ENCODE measurements at regions not wholly inside any gene's neighbourhood (a gene's known extent, or its start where the extent isn't known, plus 50 kb on each side); places are given as distances from the start of the nearest gene placed in this dataset.

DNA sequence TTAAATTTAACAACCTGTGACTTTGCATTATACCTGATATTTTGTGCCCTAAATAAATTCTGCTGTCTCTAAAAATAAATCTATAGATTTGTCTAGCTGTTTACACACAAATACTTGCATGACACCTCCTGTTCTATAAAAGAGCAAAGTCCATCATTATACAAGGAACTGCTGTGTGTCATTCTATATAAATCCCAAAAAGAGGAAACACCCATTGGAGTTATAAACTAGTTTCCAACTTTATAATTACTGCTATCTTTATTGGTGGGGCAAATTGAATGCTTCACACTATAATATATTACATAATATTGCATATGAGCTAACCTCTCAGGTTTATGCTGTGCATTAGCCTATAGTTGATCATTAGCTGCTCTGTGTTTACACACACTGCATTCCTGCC lies 504.4 kb downstream of the SATB2 start:
- Histone ChIP-seq H3K27me3 (ENCODE audit: control insufficient read depth in 3 of 3, insufficient read depth in 3 of 3, low read depth in 1 of 3, low read length in 3 of 3) (no peaks in the 10 kb centered on the region), H3K4me3 (ENCODE audit: low read length in 2 of 2) (no peak overlapping the region), H3K27ac (replicated peaks; ENCODE audit: low read length) (no peak overlapping the region), H3K4ac (ENCODE audit: low read length) (no peak overlapping the region), H3K9ac (ENCODE audit: low read depth, low read length, poor library complexity) (no peak overlapping the region), H4K91ac (ENCODE audit: low read depth, low read length, poor library complexity) (no peak overlapping the region), H2AFZ (ENCODE audit: low read length) (no peak overlapping the region), H3K79me1 (ENCODE audit: low read depth, low read length) (no peaks in the 10 kb centered on the region), H3K4me1 (ENCODE audit: control insufficient read depth in 2 of 2, insufficient read depth in 1 of 2, low read depth in 1 of 2, low read length in 2 of 2) (no peaks in the 10 kb centered on the region), H3K18ac (ENCODE audit: low read length) (no peak overlapping the region), H3K14ac (ENCODE audit: low read length) (no peak overlapping the region), H2BK5ac (ENCODE audit: low read length) (no peak overlapping the region), H3K36me3 (replicated peaks in 1 of 2; ENCODE audit: control insufficient read depth in 2 of 2, insufficient read depth in 2 of 2, low read length in 2 of 2) (no peaks in the 10 kb centered on the region), H3K9me3 (replicated peaks in 1 of 2; ENCODE audit: control insufficient read depth in 2 of 2, insufficient read depth in 1 of 2, low read depth in 1 of 2, low read length in 2 of 2) (no peaks in the 10 kb centered on the region), H2BK120ac (ENCODE audit: low read depth, low read length) (no peak overlapping the region), H2AK5ac (ENCODE audit: low read depth, low read length) (no peak overlapping the region), H4K8ac (ENCODE audit: low read depth, low read length) (no peak overlapping the region), H2BK12ac (ENCODE audit: low read length) (no peak overlapping the region), H2BK15ac (ENCODE audit: low read length) (no peak overlapping the region), H3K23ac (ENCODE audit: low read depth, low read length, poor library complexity) (no peak overlapping the region), H3K4me2 (ENCODE audit: insufficient read depth, low read length, poor library complexity, severe bottlenecking) (no peak overlapping the region)
- no peak for DNase-seq (ENCODE audit: low spot score)

DNA sequence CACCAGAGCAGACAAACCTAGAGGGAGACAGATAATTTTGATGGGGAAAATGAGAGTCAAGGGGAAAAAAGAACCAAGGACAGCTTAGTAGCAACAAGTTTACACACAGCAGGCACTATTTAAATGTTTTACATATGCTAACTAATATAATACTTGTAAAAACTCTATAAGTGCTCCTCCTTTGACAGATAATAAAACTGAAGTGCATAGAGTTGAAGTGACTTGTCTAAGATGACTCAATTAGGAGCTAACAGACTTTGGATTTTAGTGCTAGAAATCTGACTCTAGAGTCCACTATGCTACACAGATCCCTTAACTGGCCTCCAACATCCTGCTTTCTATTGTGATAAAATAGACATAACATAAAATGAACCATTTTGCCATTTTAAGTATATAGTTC lies 506.9 kb downstream of the SATB2 start:
- Histone ChIP-seq H3K23ac (ENCODE audit: low read depth, low read length, poor library complexity) (no peak overlapping the region), H3K79me1 (ENCODE audit: low read depth, low read length) (no peaks in the 10 kb centered on the region), H2BK5ac (ENCODE audit: low read length) (no peak overlapping the region), H3K9me3 (replicated peaks in 1 of 2; ENCODE audit: control insufficient read depth in 2 of 2, insufficient read depth in 1 of 2, low read depth in 1 of 2, low read length in 2 of 2) (no peaks in the 10 kb centered on the region), H2BK12ac (ENCODE audit: low read length) (no peak overlapping the region), H4K91ac (ENCODE audit: low read depth, low read length, poor library complexity) (no peak overlapping the region), H3K4me2 (ENCODE audit: insufficient read depth, low read length, poor library complexity, severe bottlenecking) (no peak overlapping the region), H3K4ac (ENCODE audit: low read length) (no peak overlapping the region), H2BK120ac (ENCODE audit: low read depth, low read length) (no peak overlapping the region), H3K4me1 (ENCODE audit: control insufficient read depth in 2 of 2, insufficient read depth in 1 of 2, low read depth in 1 of 2, low read length in 2 of 2) (no peaks in the 10 kb centered on the region), H3K14ac (ENCODE audit: low read length) (no peak overlapping the region), H3K36me3 (replicated peaks in 1 of 2; ENCODE audit: control insufficient read depth in 2 of 2, insufficient read depth in 2 of 2, low read length in 2 of 2) (no peaks in the 10 kb centered on the region), H2BK15ac (ENCODE audit: low read length) (no peak overlapping the region), H3K18ac (ENCODE audit: low read length) (no peak overlapping the region), H2AK5ac (ENCODE audit: low read depth, low read length) (no peak overlapping the region), H3K27ac (replicated peaks; ENCODE audit: low read length) (no peak overlapping the region), H3K27me3 (ENCODE audit: control insufficient read depth in 3 of 3, insufficient read depth in 3 of 3, low read depth in 1 of 3, low read length in 3 of 3) (no peaks in the 10 kb centered on the region), H3K9ac (ENCODE audit: low read depth, low read length, poor library complexity) (no peak overlapping the region), H4K8ac (ENCODE audit: low read depth, low read length) (no peak overlapping the region), H2AFZ (ENCODE audit: low read length) (no peak overlapping the region), H3K4me3 (ENCODE audit: low read length in 2 of 2) (no peak overlapping the region)
- DNase-seq (ENCODE audit: low spot score), result no peak

DNA sequence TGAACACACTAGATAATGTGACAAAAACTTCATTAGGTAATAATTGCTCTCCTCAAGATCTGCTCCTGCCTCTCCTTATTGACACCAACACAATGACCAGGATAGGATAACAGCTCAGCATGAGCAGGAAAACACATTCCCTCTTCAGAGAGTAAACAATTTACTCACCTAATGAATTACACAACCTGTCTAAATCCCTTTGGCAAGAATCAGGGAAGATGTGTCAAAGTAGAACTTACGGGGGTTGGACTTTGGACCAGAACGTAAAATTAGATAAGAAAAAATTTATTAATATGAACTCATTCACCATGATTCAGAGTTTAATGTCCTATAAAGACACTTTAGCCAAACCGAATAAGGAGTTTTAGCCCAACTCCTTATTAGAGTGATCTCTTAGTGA lies 512.2 kb downstream of the SATB2 start:
- H3K4me1 ChIP-seq (ENCODE audit: control insufficient read depth in 2 of 2, insufficient read depth in 1 of 2, low read depth in 1 of 2, low read length in 2 of 2), result no peaks in the 10 kb centered on the region
- H2AFZ ChIP-seq (ENCODE audit: low read length), result no peak overlapping the region
- no peak overlapping the region for H3K18ac ChIP-seq (ENCODE audit: low read length)
- DNase-seq (ENCODE audit: low spot score), result no peak
- no peak overlapping the region for H3K9ac ChIP-seq (ENCODE audit: low read depth, low read length, poor library complexity)
- H3K14ac ChIP-seq (ENCODE audit: low read length), result no peak overlapping the region
- H3K23ac ChIP-seq (ENCODE audit: low read depth, low read length, poor library complexity), result no peak overlapping the region
- no peaks in the 10 kb centered on the region for H3K36me3 ChIP-seq (replicated peaks in 1 of 2; ENCODE audit: control insufficient read depth in 2 of 2, insufficient read depth in 2 of 2, low read length in 2 of 2)
- H3K4ac ChIP-seq (ENCODE audit: low read length), result no peak overlapping the region
- H3K4me2 ChIP-seq (ENCODE audit: insufficient read depth, low read length, poor library complexity, severe bottlenecking), result no peak overlapping the region
- H3K9me3 ChIP-seq (replicated peaks in 1 of 2; ENCODE audit: control insufficient read depth in 2 of 2, insufficient read depth in 1 of 2, low read depth in 1 of 2, low read length in 2 of 2), result no peaks in the 10 kb centered on the region
- H4K91ac ChIP-seq (ENCODE audit: low read depth, low read length, poor library complexity), result no peak overlapping the region
- no CpG with 5 or more reads among the region's 3 CpGs for WGBS, 2 donors (ENCODE audit: extremely low coverage in 2 of 2, insufficient read length in 2 of 2, insufficient replicate concordance in 1 of 2)
- H2AK5ac ChIP-seq (ENCODE audit: low read depth, low read length), result no peak overlapping the region
- no peak overlapping the region for H2BK15ac ChIP-seq (ENCODE audit: low read length)
- H3K79me1 ChIP-seq (ENCODE audit: low read depth, low read length), result no peaks in the 10 kb centered on the region
- no peak overlapping the region for H3K4me3 ChIP-seq (ENCODE audit: low read length in 2 of 2)
- no peak overlapping the region for H3K27ac ChIP-seq (replicated peaks; ENCODE audit: low read length)
- H2BK12ac ChIP-seq (ENCODE audit: low read length), result no peak overlapping the region
- H2BK120ac ChIP-seq (ENCODE audit: low read depth, low read length), result no peak overlapping the region
- H4K8ac ChIP-seq (ENCODE audit: low read depth, low read length), result no peak overlapping the region
- H2BK5ac ChIP-seq (ENCODE audit: low read length), result no peak overlapping the region
- H3K27me3 ChIP-seq (ENCODE audit: control insufficient read depth in 3 of 3, insufficient read depth in 3 of 3, low read depth in 1 of 3, low read length in 3 of 3), result no peaks in the 10 kb centered on the region

DNA sequence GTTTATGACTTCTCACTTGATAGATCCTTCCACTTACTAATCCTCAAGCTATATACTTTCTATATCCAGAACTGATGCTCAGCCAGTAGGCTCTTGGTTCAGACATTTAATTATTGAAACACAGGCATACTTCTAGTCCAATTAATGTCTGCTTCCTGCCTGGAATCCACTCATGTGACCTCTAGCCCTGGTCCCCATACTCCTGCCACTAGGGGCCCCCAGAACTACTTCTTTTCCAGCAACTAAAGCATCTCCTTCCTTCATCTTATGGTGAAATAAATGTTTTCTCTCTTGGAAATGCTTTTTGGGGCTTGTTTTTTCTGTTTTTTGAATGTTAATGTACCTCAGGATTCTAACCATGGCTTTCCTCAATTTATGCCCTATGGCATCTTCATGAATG lies 527.6 kb downstream of the SATB2 start:
- no peak overlapping the region for H2BK5ac ChIP-seq (ENCODE audit: low read length)
- H3K18ac ChIP-seq (ENCODE audit: low read length), result no peak overlapping the region
- peak; percentile 1 for DNase-seq (ENCODE audit: low spot score)
- H3K4ac ChIP-seq (ENCODE audit: low read length), result no peak overlapping the region
- no peak overlapping the region for H3K4me3 ChIP-seq (ENCODE audit: low read length in 2 of 2)
- no peaks in the 10 kb centered on the region for H3K79me1 ChIP-seq (ENCODE audit: low read depth, low read length)
- no peaks in the 10 kb centered on the region for H3K9me3 ChIP-seq (replicated peaks in 1 of 2; ENCODE audit: control insufficient read depth in 2 of 2, insufficient read depth in 1 of 2, low read depth in 1 of 2, low read length in 2 of 2)
- H3K36me3 ChIP-seq (replicated peaks in 1 of 2; ENCODE audit: control insufficient read depth in 2 of 2, insufficient read depth in 2 of 2, low read length in 2 of 2), result no peaks in the 10 kb centered on the region
- no peak overlapping the region for H4K91ac ChIP-seq (ENCODE audit: low read depth, low read length, poor library complexity)
- H2AFZ ChIP-seq (ENCODE audit: low read length), result no peak overlapping the region
- no peak overlapping the region for H3K4me2 ChIP-seq (ENCODE audit: insufficient read depth, low read length, poor library complexity, severe bottlenecking)
- H2BK15ac ChIP-seq (ENCODE audit: low read length), result no peak overlapping the region
- H4K8ac ChIP-seq (ENCODE audit: low read depth, low read length), result no peak overlapping the region
- H3K9ac ChIP-seq (ENCODE audit: low read depth, low read length, poor library complexity), result no peak overlapping the region
- no peak overlapping the region for H3K27ac ChIP-seq (replicated peaks; ENCODE audit: low read length)
- no peaks in the 10 kb centered on the region for H3K27me3 ChIP-seq (ENCODE audit: control insufficient read depth in 3 of 3, insufficient read depth in 3 of 3, low read depth in 1 of 3, low read length in 3 of 3)
- no peaks in the 10 kb centered on the region for H3K4me1 ChIP-seq (ENCODE audit: control insufficient read depth in 2 of 2, insufficient read depth in 1 of 2, low read depth in 1 of 2, low read length in 2 of 2)
- no peak overlapping the region for H3K23ac ChIP-seq (ENCODE audit: low read depth, low read length, poor library complexity)
- H2AK5ac ChIP-seq (ENCODE audit: low read depth, low read length), result no peak overlapping the region
- H3K14ac ChIP-seq (ENCODE audit: low read length), result no peak overlapping the region
- no peak overlapping the region for H2BK120ac ChIP-seq (ENCODE audit: low read depth, low read length)
- H2BK12ac ChIP-seq (ENCODE audit: low read length), result no peak overlapping the region
